Stomach (tissue), 4 donors: ENCODE measurements at regions not wholly inside any gene's neighbourhood (a gene's known extent, or its start where the extent isn't known, plus 50 kb on each side); places are given as distances from the start of the nearest gene placed in this dataset.
"Not testable (repeated sequence)": the region's sequence is repeated elsewhere in the genome, so short reads cannot be mapped to it uniquely, and the experiment has no call there.

Source experiments
- EP300 ChIP-seq: sonication (generic); formaldehyde crosslinking; IDR thresholded peaks from one replicate; pipeline ENCODE4 v1.6.1; 2017; ENCODE audit warnings: antibody characterized with exemption
- POLR2A ChIP-seq, 4 donors: fragments of 450-650 bp; IDR thresholded peaks; one replicate each; pipeline ENCODE4 v1.6.1; 2016; ENCODE audit warnings: antibody characterized with exemption in 4 of 4, control low read depth in 2 of 4, mild to moderate bottlenecking in 1 of 4, moderate library complexity in 1 of 4
- TF ChIP-seq, protein P1 (sequence below), 7 experiments: fragments of 450-650 bp in 4 of 7; fragments of 200-600 bp in 3 of 7; sonication (generic) in 3 of 7; IDR thresholded peaks; one replicate each; pipeline ENCODE4 v1.5.1; 2016 to 2019; ENCODE audit warnings: antibody characterized with exemption in 7 of 7, control low read depth in 2 of 7, mild to moderate bottlenecking in 1 of 7

DNA sequence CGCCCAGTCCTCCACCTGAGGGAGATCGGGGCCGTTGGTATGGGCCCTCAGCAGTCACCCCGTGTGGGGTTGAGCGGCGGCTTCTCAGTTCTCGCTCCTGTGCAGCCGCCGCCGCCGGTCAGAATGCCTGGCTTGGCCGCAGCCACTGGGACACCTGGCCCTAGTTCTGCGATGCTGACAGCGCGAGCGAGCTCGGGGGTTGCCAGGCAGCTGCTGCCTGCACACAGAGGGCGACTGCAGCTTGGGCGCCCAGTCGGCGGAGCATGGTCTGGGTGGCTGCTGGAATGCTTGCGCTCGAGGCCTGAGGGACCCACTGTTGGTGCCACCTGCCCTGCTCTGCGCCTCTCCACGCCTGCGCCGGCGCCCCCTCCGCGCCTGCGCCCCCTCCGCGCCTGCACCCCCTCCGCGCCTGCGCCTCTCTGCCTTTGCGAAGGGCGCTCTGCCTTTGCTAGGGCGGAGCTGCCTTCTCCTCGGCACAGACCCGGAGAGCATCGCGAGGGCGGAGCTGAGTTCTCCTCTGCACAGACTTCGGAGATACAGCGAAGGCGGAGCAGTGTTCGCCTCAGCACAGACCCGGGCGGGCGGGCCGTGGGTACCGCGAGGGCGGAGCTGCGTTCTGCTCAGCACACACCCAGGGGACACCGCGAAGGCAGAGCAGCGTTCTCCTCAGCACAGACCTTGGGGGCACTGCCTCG is 1648.3 kb downstream of the SPATA31A7 start:
- TF ChIP-seq POLR2A (IDR thresholded peaks at IDR 0.05); EP300: not testable (repeated sequence)
- TF ChIP-seq, protein P1, sequence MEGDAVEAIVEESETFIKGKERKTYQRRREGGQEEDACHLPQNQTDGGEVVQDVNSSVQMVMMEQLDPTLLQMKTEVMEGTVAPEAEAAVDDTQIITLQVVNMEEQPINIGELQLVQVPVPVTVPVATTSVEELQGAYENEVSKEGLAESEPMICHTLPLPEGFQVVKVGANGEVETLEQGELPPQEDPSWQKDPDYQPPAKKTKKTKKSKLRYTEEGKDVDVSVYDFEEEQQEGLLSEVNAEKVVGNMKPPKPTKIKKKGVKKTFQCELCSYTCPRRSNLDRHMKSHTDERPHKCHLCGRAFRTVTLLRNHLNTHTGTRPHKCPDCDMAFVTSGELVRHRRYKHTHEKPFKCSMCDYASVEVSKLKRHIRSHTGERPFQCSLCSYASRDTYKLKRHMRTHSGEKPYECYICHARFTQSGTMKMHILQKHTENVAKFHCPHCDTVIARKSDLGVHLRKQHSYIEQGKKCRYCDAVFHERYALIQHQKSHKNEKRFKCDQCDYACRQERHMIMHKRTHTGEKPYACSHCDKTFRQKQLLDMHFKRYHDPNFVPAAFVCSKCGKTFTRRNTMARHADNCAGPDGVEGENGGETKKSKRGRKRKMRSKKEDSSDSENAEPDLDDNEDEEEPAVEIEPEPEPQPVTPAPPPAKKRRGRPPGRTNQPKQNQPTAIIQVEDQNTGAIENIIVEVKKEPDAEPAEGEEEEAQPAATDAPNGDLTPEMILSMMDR (IDR thresholded peaks at IDR 0.05) = not testable (repeated sequence)
